ENCODE measurements at regions not wholly inside any gene's neighbourhood (a gene's known extent, or its start where the extent isn't known, plus 50 kb on each side); places are given as distances from the start of the nearest gene placed in this dataset.

GRCh38 chr12:67447180-67447579 is 178.0 kb downstream of the CAND1 start:
- TF ChIP-seq EZH2 (IDR thresholded peaks at IDR 0.05) (no peak), POLR2AphosphoS5 (IDR thresholded peaks at IDR 0.05; ENCODE audit: borderline replicate concordance, low read depth, low read length) (no peak), FOXP2 (optimal IDR thresholded peaks at IDR 0.05; ENCODE audit: control extremely low read depth, extremely low read length, insufficient read depth) (no peak)

All from SK-N-MC (cell line).